Suprapubic skin (tissue), 4 donors: ENCODE measurements at regions not wholly inside any gene's neighbourhood (a gene's known extent, or its start where the extent isn't known, plus 50 kb on each side); places are given as distances from the start of the nearest gene placed in this dataset.

Experiments
- DNase-seq, 2 donors: peaks; one replicate each; pipeline ENCODE4 v3.0.0-alpha.2; 2019; ENCODE audit warnings: low spot score in 2 of 2
- H3K27ac ChIP-seq: fragments of 200-600 bp; sonication (generic); one replicate; pipeline ENCODE4 v1.5.1; 2019
- H3K27me3 ChIP-seq: fragments of 200-600 bp; sonication (generic); one replicate; pipeline ENCODE4 v1.5.1; 2019
- H3K36me3 ChIP-seq: fragments of 200-600 bp; sonication (generic); one replicate; pipeline ENCODE4 v1.5.1; 2019
- H3K4me1 ChIP-seq: fragments of 200-600 bp; sonication (generic); one replicate; pipeline ENCODE4 v1.5.1; 2019
- H3K4me3 ChIP-seq: fragments of 200-600 bp; sonication (generic); one replicate; pipeline ENCODE4 v1.5.1; 2019; ENCODE audit warnings: mild to moderate bottlenecking
- H3K9me3 ChIP-seq: fragments of 200-600 bp; sonication (generic); one replicate; pipeline ENCODE4 v1.5.1; 2019
- CTCF ChIP-seq, 2 donors: fragments of 200-600 bp in 1 of 2; fragments of 450-650 bp in 1 of 2; sonication (generic) in 1 of 2; IDR thresholded peaks; one replicate each; pipeline ENCODE4 v1.5.1; 2016 to 2019; ENCODE audit warnings: antibody characterized with exemption in 2 of 2, mild to moderate bottlenecking in 1 of 2, moderate library complexity in 1 of 2
- EP300 ChIP-seq: sonication (generic); formaldehyde crosslinking; IDR thresholded peaks from one replicate; pipeline ENCODE4 v1.6.1; 2017; ENCODE audit warnings: antibody characterized with exemption
- POLR2A ChIP-seq, 2 donors: fragments of 450-650 bp; IDR thresholded peaks; one replicate each; pipeline ENCODE4 v1.6.1; 2017; ENCODE audit warnings: antibody characterized with exemption in 2 of 2, mild to moderate bottlenecking in 2 of 2, moderate library complexity in 2 of 2
- POLR2AphosphoS5 ChIP-seq, 3 donors: sonication (generic); formaldehyde crosslinking; IDR thresholded peaks; one replicate each; pipeline ENCODE4 v1.6.1; 2017; ENCODE audit warnings: antibody characterized with exemption in 3 of 3
- WGBS: methylation state at CpG from one replicate; pipeline ENCODE4 v1.1.5; 2018; 5-methylcytosine and 5-hydroxymethylcytosine counted together

- no peaks in the 10 kb centered on the region for H3K27me3 ChIP-seq
- no peak overlapping the region for H3K27ac ChIP-seq
- no peaks in the 10 kb centered on the region for H3K9me3 ChIP-seq
- H3K4me3 ChIP-seq, result no peak overlapping the region
- no peak for DNase-seq
- H3K4me1 ChIP-seq, result no peaks in the 10 kb centered on the region
- no peaks in the 10 kb centered on the region for H3K36me3 ChIP-seq
- TF ChIP-seq POLR2A (IDR thresholded peaks at IDR 0.05), result no peak
- TF ChIP-seq POLR2AphosphoS5 (IDR thresholded peaks at IDR 0.05), result no peak
- no peak for TF ChIP-seq CTCF (IDR thresholded peaks at IDR 0.05)
- TF ChIP-seq EP300, result no peak
- 71% methylated on average over 8 of the region's 8 CpGs for WGBS
These were observed 185.3 kb upstream of the WWC1 start for GRCh38 chr5:168106008-168106761.

GRCh38 chr5:168109441-168109840 lies 182.0 kb upstream of the WWC1 start:
- DNase-seq, result no peak
- Histone ChIP-seq H3K4me3 (no peak overlapping the region), H3K27ac (no peak overlapping the region), H3K4me1 (no peaks in the 10 kb centered on the region), H3K36me3 (no peaks in the 10 kb centered on the region), H3K9me3 (no peaks in the 10 kb centered on the region), H3K27me3 (no peaks in the 10 kb centered on the region)
- WGBS, result 67% methylated on average over 5 of the region's 5 CpGs
- TF ChIP-seq EP300, result no peak
- TF ChIP-seq CTCF (IDR thresholded peaks at IDR 0.05), result no peak
- no peak for TF ChIP-seq POLR2A (IDR thresholded peaks at IDR 0.05)
- TF ChIP-seq POLR2AphosphoS5 (IDR thresholded peaks at IDR 0.05), result no peak

DNA sequence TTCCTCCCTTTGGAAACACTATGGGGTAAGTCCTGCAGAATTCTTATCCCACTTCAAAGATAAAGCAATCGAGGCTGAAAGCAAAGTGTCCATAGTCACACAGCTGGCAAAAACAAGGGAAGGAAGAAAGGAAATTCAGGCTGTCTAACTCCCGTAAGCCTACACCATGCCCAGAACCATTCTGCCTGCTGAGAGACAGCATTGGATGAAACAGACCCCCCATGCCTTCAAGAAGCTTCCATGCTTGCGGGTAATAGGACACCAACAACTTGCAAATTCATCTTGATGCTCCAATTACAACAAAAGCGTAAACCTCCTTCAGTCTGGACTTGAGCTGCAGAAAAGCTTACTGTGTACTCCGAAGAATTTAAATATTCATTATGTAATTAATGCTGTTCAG lies 181.1 kb upstream of the WWC1 start:
- no peaks in the 10 kb centered on the region for H3K4me1 ChIP-seq
- no peak for TF ChIP-seq POLR2A (IDR thresholded peaks at IDR 0.05)
- TF ChIP-seq CTCF (IDR thresholded peaks at IDR 0.05), result no peak
- no peak for TF ChIP-seq EP300
- TF ChIP-seq POLR2AphosphoS5 (IDR thresholded peaks at IDR 0.05), result no peak
- no peaks in the 10 kb centered on the region for H3K36me3 ChIP-seq
- no peaks in the 10 kb centered on the region for H3K27me3 ChIP-seq
- no peak overlapping the region for H3K27ac ChIP-seq
- 76% methylated on average over 5 of the region's 5 CpGs for WGBS
- no peaks in the 10 kb centered on the region for H3K9me3 ChIP-seq
- no peak for DNase-seq
- no peak overlapping the region for H3K4me3 ChIP-seq

DNA sequence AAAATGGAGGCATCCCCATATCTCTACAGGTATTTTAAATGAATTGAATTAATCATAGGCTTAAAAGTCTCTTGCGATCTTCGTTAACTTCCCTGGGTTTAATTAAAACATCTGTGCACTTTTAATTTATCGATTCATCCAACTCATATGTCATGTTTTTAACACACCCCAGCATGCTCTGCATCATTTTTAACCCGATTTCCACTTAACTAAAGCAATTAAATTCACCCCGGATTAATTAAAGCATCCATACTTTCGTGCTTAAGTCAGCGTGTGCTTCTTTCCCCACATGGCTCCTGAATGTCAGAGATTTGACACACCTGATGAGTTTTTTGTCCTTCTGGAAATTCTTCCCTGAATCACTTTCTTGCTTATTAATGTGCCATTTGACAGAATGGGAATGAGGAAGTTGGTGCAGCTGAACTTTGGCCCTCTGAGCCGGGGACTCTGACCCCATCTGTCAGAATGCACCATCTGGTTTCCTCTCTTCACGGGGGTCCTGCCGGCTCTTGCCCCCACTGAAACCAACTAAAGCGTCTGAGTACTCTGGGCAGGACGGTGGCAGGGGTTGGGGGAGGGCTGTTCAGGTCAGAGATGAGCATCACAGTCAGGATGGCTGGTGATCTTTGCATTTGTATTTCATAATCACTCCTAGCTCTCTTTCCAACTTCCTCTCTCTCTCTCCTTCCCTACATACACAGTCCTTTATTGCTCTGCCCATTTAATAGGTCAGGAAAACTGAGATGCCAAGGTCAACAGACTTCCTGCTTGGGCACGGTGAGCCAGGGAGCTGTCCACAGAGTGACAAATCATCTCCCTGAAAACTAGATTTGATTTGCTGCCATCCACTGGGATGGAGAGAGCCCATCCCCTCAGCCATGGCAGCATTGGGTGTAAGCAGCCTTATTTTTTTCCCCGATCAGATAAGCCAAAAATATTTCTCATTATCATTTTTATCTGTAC lies 180.3 kb upstream of the WWC1 start:
- no peak overlapping the region for H3K4me3 ChIP-seq
- no peaks in the 10 kb centered on the region for H3K4me1 ChIP-seq
- no peaks in the 10 kb centered on the region for H3K27me3 ChIP-seq
- TF ChIP-seq POLR2AphosphoS5 (IDR thresholded peaks at IDR 0.05) (no peak), POLR2A (IDR thresholded peaks at IDR 0.05) (no peak), CTCF (IDR thresholded peaks at IDR 0.05) (no peak), EP300 (no peak)
- H3K27ac ChIP-seq, result no peak overlapping the region
- no peak for DNase-seq
- H3K9me3 ChIP-seq, result no peaks in the 10 kb centered on the region
- H3K36me3 ChIP-seq, result no peaks in the 10 kb centered on the region
- 61% methylated on average over 14 of the region's 14 CpGs for WGBS

GRCh38 chr5:168114444-168115017 lies 176.9 kb upstream of the WWC1 start:
- peak in 1 of 2 donors; percentile 34 for TF ChIP-seq CTCF (IDR thresholded peaks at IDR 0.05)
- no peak for TF ChIP-seq POLR2AphosphoS5 (IDR thresholded peaks at IDR 0.05)
- WGBS, result 84% methylated on average over 6 of the region's 6 CpGs
- H3K27ac ChIP-seq, result no peak overlapping the region
- no peak overlapping the region for H3K4me3 ChIP-seq
- H3K4me1 ChIP-seq, result no peaks in the 10 kb centered on the region
- no peaks in the 10 kb centered on the region for H3K27me3 ChIP-seq
- DNase-seq, result no peak
- no peaks in the 10 kb centered on the region for H3K36me3 ChIP-seq
- H3K9me3 ChIP-seq, result no peaks in the 10 kb centered on the region
